NCI-H524 (cell line): ENCODE measurements at regions not wholly inside any gene's neighbourhood (a gene's known extent, or its start where the extent isn't known, plus 50 kb on each side); places are given as distances from the start of the nearest gene placed in this dataset.

ENCODE experiments used
- DNase-seq, 2 experiments: peaks; one replicate each; lab custom pipeline; 2025; lab: John Stamatoyannopoulos, UW

GRCh38 chr1:209328196-209328595 is 255.3 kb upstream of the CAMK1G start:
- no peak for DNase-seq

- DNase-seq, result peak; percentile 9 to 30
Measured at GRCh38 chr1:209335178-209335577, 248.3 kb upstream of the CAMK1G start.

GRCh38 chr1:209341146-209341545 is 242.4 kb upstream of the CAMK1G start:
- no peak for DNase-seq

- DNase-seq, result no peak
Measured at GRCh38 chr1:209341673-209342420, 241.7 kb upstream of the CAMK1G start.

- DNase-seq, result no peak
Measured at GRCh38 chr1:209342441-209343175, 240.9 kb upstream of the CAMK1G start.

GRCh38 chr1:209343511-209343910 is 240.0 kb upstream of the CAMK1G start:
- DNase-seq, result no peak

GRCh38 chr1:209344156-209344555 is 239.4 kb upstream of the CAMK1G start:
- DNase-seq, result no peak

- DNase-seq, result no peak
Measured at GRCh38 chr1:209349363-209350308, 233.9 kb upstream of the CAMK1G start.

- DNase-seq, result no peak
Measured at GRCh38 chr1:209353053-209353452, 230.5 kb upstream of the CAMK1G start.

- DNase-seq, result peak; percentile 81 to 87
Measured at GRCh38 chr1:209354111-209354839, 229.2 kb upstream of the CAMK1G start.

- no peak for DNase-seq
Measured at GRCh38 chr1:209354840-209355165, 228.7 kb upstream of the CAMK1G start.

GRCh38 chr1:209355415-209355814 is 228.1 kb upstream of the CAMK1G start:
- no peak for DNase-seq

GRCh38 chr1:209356976-209357377 is 226.5 kb upstream of the CAMK1G start:
- DNase-seq, result no peak

GRCh38 chr1:209363112-209363511 is 220.4 kb upstream of the CAMK1G start:
- DNase-seq, result no peak

GRCh38 chr1:209364716-209365115 is 218.8 kb upstream of the CAMK1G start:
- DNase-seq, result no peak

GRCh38 chr1:209367061-209367772 is 216.3 kb upstream of the CAMK1G start:
- DNase-seq, result no peak

- DNase-seq, result no peak
Measured at GRCh38 chr1:209368864-209369598, 214.5 kb upstream of the CAMK1G start.

GRCh38 chr1:209370241-209370995 is 213.1 kb upstream of the CAMK1G start:
- DNase-seq, result no peak

- DNase-seq, result no peak
Measured at GRCh38 chr1:209375097-209375496, 208.4 kb upstream of the CAMK1G start.
